Epithelial cell of esophagus (primary cell): ENCODE measurements at regions not wholly inside any gene's neighbourhood (a gene's known extent, or its start where the extent isn't known, plus 50 kb on each side); places are given as distances from the start of the nearest gene placed in this dataset.
"Not testable (repeated sequence)": the region's sequence is repeated elsewhere in the genome, so short reads cannot be mapped to it uniquely, and the experiment has no call there.

Experiments
- DNase-seq: peaks from one replicate; pipeline ENCODE4 v3.0.0; 2010; ENCODE audit warnings: low read depth
- H3K4me3 ChIP-seq: 2 replicates; pipeline ENCODE4 v1.5.1; 2011; ENCODE audit warnings: mild to moderate bottlenecking, low read length, control low read depth
- CTCF ChIP-seq: IDR thresholded peaks from 2 replicates; pipeline ENCODE4 v1.5.1; 2011; ENCODE audit warnings: low read depth, mild to moderate bottlenecking, low read length, control low read depth, inconsistent platforms; ENCODE audit not compliant: insufficient read depth; ENCODE audit errors: missing control alignments

- no peak overlapping the region for H3K4me3 ChIP-seq
- DNase-seq: no peak
- no peak for TF ChIP-seq CTCF
Measured at GRCh38 chr7:94779861-94780260, 123.9 kb upstream of the SGCE start.

GRCh38 chr7:94781236-94781635 lies 125.3 kb upstream of the SGCE start:
- no peak overlapping the region for H3K4me3 ChIP-seq
- TF ChIP-seq CTCF: no peak
- no peak for DNase-seq

GRCh38 chr7:94782777-94783176 lies 124.6 kb upstream of the PPP1R9A start:
- no peak for TF ChIP-seq CTCF
- H3K4me3 ChIP-seq: no peak overlapping the region
- no peak for DNase-seq

DNA sequence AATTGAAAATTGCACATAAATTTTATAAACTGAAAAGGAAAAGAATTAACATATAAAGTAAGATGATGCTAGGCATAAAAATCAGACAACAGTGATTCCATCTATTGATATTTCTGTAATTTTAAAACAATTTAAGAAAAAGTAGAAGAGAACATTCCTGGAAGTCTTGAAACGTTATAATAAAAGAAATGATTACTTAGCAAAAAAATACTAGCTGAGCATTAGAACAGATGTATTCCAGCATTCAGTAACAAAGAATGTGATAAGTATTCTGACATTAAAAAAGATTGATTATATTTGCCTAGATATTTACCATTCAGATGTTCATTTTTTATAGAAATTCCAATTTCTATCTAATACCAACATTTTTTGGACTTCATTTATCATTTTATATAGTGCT lies 120.1 kb upstream of the PPP1R9A start:
- no peak for DNase-seq
- H3K4me3 ChIP-seq: no peak overlapping the region
- TF ChIP-seq CTCF: no peak

GRCh38 chr7:94788378-94788777 lies 119.0 kb upstream of the PPP1R9A start:
- not testable (repeated sequence) for H3K4me3 ChIP-seq, DNase-seq

GRCh38 chr7:94792241-94792640 lies 115.2 kb upstream of the PPP1R9A start:
- no peak for TF ChIP-seq CTCF
- DNase-seq: no peak
- H3K4me3 ChIP-seq: no peak overlapping the region

GRCh38 chr7:94797404-94797803 lies 110.0 kb upstream of the PPP1R9A start:
- not testable (repeated sequence) for DNase-seq, H3K4me3 ChIP-seq

- DNase-seq: no peak
- TF ChIP-seq CTCF: no peak
- no peak overlapping the region for H3K4me3 ChIP-seq
Measured at GRCh38 chr7:94803821-94804220, 103.6 kb upstream of the PPP1R9A start.

DNA sequence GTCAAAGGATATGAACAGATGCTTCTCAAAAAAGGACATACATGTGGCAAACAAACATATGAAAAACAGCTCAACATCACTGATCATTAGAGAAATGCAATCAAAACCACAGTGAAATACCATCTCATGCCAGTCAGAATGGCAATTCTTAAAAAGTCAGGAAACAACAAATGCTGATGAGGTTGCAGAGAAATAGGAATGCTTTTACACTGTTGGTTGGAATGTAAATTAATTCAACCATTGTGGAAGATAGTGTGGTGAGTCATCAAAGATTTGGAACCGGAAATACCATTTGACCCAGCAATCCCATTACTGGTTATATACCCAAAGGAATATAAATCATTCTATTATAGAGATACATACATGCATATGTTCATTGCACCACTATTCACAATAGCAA lies 98.7 kb upstream of the PPP1R9A start:
- DNase-seq, H3K4me3 ChIP-seq: not testable (repeated sequence)
